ENCODE measurements at regions not wholly inside any gene's neighbourhood (a gene's known extent, or its start where the extent isn't known, plus 50 kb on each side); places are given as distances from the start of the nearest gene placed in this dataset.

GRCh38 chr2:60148716-60149115 lies 404.7 kb downstream of the BCL11A start:
- Histone ChIP-seq H3K27me3 (no peaks in the 10 kb centered on the region), H3K4me3 (no peak overlapping the region), H3K36me3 (replicated peaks in 1 of 2; ENCODE audit: insufficient read depth in 1 of 2, low read depth in 2 of 2) (no peaks in the 10 kb centered on the region), H3K9me3 (no peaks in the 10 kb centered on the region), H3K4me1 (no peaks in the 10 kb centered on the region), H3K27ac (no peak overlapping the region)
- intact Hi-C loops (cut with DNase I): no loop called here
- ATAC-seq (no peak), DNase-seq (no peak)
- WGBS, 2 donors: 49 to 79% methylated on average over 4 of the region's 4 CpGs
- TF ChIP-seq, protein P1, sequence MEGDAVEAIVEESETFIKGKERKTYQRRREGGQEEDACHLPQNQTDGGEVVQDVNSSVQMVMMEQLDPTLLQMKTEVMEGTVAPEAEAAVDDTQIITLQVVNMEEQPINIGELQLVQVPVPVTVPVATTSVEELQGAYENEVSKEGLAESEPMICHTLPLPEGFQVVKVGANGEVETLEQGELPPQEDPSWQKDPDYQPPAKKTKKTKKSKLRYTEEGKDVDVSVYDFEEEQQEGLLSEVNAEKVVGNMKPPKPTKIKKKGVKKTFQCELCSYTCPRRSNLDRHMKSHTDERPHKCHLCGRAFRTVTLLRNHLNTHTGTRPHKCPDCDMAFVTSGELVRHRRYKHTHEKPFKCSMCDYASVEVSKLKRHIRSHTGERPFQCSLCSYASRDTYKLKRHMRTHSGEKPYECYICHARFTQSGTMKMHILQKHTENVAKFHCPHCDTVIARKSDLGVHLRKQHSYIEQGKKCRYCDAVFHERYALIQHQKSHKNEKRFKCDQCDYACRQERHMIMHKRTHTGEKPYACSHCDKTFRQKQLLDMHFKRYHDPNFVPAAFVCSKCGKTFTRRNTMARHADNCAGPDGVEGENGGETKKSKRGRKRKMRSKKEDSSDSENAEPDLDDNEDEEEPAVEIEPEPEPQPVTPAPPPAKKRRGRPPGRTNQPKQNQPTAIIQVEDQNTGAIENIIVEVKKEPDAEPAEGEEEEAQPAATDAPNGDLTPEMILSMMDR (IDR thresholded peaks at IDR 0.05): no peak
- TF ChIP-seq POLR2A (IDR thresholded peaks at IDR 0.05): no peak

- no peak for ATAC-seq
- intact Hi-C loops (cut with DNase I): no loop called here
- 70 to 84% methylated on average over 3 of the region's 3 CpGs for WGBS, 2 donors
Observed at GRCh38 chr2:60140185-60140584, 413.3 kb downstream of the BCL11A start.

GRCh38 chr2:60136913-60137312 lies 416.5 kb downstream of the BCL11A start:
- ATAC-seq (no peak), DNase-seq (no peak)
- intact Hi-C loops (cut with DNase I): no loop called here
- WGBS, 2 donors: 85 to 88% methylated on average over 2 of the region's 2 CpGs
- no peak overlapping the region for H3K27ac ChIP-seq
- no peaks in the 10 kb centered on the region for H3K4me1 ChIP-seq
- H3K36me3 ChIP-seq (replicated peaks in 1 of 2; ENCODE audit: insufficient read depth in 1 of 2, low read depth in 2 of 2): no peaks in the 10 kb centered on the region
- no peak overlapping the region for H3K4me3 ChIP-seq
- H3K9me3 ChIP-seq: no peaks in the 10 kb centered on the region
- no peak for TF ChIP-seq POLR2A (IDR thresholded peaks at IDR 0.05)
- TF ChIP-seq, protein P1 (IDR thresholded peaks at IDR 0.05): no peak
- no peaks in the 10 kb centered on the region for H3K27me3 ChIP-seq

More at GRCh38 chr2:60140185-60140584, 413.3 kb downstream of the BCL11A start:
- H3K4me3 ChIP-seq: no peak overlapping the region
- H3K27me3 ChIP-seq: no peaks in the 10 kb centered on the region
- no peak overlapping the region for H3K27ac ChIP-seq
- H3K4me1 ChIP-seq: no peaks in the 10 kb centered on the region
- H3K9me3 ChIP-seq: no peaks in the 10 kb centered on the region
- DNase-seq: no peak
- TF ChIP-seq, protein P1 (IDR thresholded peaks at IDR 0.05): no peak
- TF ChIP-seq POLR2A (IDR thresholded peaks at IDR 0.05): no peak
- H3K36me3 ChIP-seq (replicated peaks in 1 of 2; ENCODE audit: insufficient read depth in 1 of 2, low read depth in 2 of 2): no peaks in the 10 kb centered on the region

DNA sequence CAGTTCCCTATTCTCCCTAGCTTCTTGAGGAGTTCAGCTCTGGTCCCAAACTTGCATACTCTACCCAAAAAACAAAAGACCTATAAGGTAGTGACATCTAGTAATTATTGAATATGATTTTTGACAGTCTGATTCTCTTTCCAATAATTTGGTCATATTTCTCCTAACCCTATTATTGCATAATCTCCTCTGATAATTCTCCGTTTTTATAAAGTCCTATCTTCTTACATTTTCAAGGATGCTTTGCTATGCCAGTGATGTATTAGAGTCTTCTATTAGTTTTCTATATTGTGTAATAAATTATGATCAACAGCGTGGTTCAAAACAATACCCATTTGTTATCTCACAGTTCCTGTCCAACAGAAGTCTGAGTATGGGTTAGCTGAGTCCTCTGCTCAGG lies 426.3 kb downstream of the BCL11A start:
- Histone ChIP-seq H3K9me3 (no peaks in the 10 kb centered on the region), H3K36me3 (replicated peaks in 1 of 2; ENCODE audit: insufficient read depth in 1 of 2, low read depth in 2 of 2) (no peaks in the 10 kb centered on the region), H3K4me1 (no peaks in the 10 kb centered on the region), H3K27me3 (no peaks in the 10 kb centered on the region), H3K4me3 (no peak overlapping the region), H3K27ac (no peak overlapping the region)
- 69 to 80% methylated on average over 2 of the region's 2 CpGs for whole genome bisulfite sequencing, 2 donors
- ATAC-seq (no peak), DNase-seq (no peak)
- TF ChIP-seq POLR2A (IDR thresholded peaks at IDR 0.05): no peak
- TF ChIP-seq, protein P1 (IDR thresholded peaks at IDR 0.05): no peak
- intact Hi-C loops (cut with DNase I): no loop called here

DNA sequence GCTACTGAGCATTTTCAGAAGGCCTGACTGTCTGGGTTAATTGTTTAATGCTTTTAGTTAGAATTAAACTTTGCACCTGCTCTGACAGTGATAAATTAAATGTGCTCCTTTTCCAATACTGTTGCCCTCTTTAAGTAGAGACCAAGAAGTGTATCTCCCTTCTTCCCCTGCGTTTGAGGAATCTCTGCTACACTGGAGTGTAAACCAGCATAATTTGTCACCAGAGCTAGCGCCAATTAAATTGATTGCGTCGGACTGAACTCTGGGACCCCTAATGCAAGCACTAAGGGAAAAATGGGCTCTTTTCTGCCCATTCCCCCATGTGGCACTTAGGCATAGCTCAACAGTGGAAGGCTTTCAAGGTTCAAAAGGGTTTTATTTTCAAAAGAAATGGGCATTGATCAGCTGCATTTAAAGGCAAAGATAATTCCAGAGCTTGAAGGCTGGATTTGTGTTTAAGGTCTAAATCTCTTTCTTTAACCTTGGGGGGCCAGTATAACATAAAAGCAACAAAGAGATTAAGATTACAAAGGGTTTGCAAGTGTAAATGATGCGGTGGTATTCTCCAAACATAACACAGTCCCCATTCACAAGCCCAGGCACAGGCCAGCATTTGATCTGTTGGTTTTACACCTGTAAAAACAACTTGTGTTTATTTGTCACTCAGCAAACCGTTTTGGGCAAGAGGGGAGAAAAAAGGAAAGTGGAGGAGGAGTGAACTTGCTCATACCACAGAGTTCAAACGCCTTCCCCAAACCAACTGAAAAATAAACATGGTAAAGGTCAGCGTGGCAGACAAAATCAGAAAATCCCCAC lies 427.6 kb downstream of the BCL11A start:
- no peak for TF ChIP-seq POLR2A (IDR thresholded peaks at IDR 0.05)
- TF ChIP-seq, protein P1 (IDR thresholded peaks at IDR 0.05): no peak
- no peak for DNase-seq
- no peaks in the 10 kb centered on the region for H3K27me3 ChIP-seq
- H3K9me3 ChIP-seq: no peaks in the 10 kb centered on the region
- WGBS, 2 donors: 52 to 66% methylated on average over 8 of the region's 8 CpGs
- no peaks in the 10 kb centered on the region for H3K4me1 ChIP-seq
- H3K36me3 ChIP-seq (replicated peaks in 1 of 2; ENCODE audit: insufficient read depth in 1 of 2, low read depth in 2 of 2): no peaks in the 10 kb centered on the region
- no peak for ATAC-seq
- H3K4me3 ChIP-seq: no peak overlapping the region
- no peak overlapping the region for H3K27ac ChIP-seq
- intact Hi-C loops (cut with DNase I): no loop called here
